NB4 (cell line): ENCODE measurements at regions not wholly inside any gene's neighbourhood (a gene's known extent, or its start where the extent isn't known, plus 50 kb on each side); places are given as distances from the start of the nearest gene placed in this dataset.
"Not testable (repeated sequence)": the region's sequence is repeated elsewhere in the genome, so short reads cannot be mapped to it uniquely, and the experiment has no call there.

ENCODE experiments used
- DNase-seq: peaks from one replicate; pipeline ENCODE4 v3.0.0; 2010; ENCODE audit warnings: low read depth
- H3K4me3 ChIP-seq: one replicate; pipeline ENCODE4 v1.5.1; 2011; ENCODE audit warnings: mild to moderate bottlenecking, low read depth, low read length, moderate library complexity
- MYC ChIP-seq: IDR thresholded peaks from 2 replicates; pipeline ENCODE4 v1.6.1; 2011; ENCODE audit warnings: low read depth, low read length
- POLR2A ChIP-seq: IDR thresholded peaks from 2 replicates; pipeline ENCODE4 v1.6.1; 2011; ENCODE audit warnings: mild to moderate bottlenecking; ENCODE audit not compliant: insufficient read length; ENCODE audit errors: extremely low read depth
- TF ChIP-seq, protein P1 (sequence below): IDR thresholded peaks from 2 replicates; pipeline ENCODE4 v1.6.1; 2011; ENCODE audit warnings: low read depth, low read length
- TF ChIP-seq, protein P2 (sequence below): IDR thresholded peaks from one replicate; pipeline ENCODE4 v1.5.1; 2012; ENCODE audit warnings: low read depth, low read length

DNA sequence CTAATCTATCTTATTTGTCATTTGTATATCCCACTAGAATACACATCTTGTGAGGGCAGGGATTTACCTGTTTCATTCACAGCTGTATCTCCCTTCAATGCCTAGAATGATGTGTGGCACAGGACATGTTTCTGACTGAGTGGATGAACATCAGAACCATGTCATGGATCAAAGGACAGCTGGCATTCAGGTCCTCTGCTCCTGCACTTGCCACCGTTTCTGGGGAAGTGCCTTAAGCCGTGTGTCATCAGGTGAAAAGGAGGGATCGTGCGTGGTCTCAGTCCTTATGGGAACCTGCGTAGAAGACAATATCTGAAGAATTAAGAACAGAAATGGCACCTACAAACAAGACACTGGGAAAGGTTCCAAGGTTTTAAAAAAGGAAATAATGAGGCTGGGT, 206.1 kb upstream of the GATA6 start:
- TF ChIP-seq MYC (no peak), POLR2A (no peak)
- TF ChIP-seq, protein P1, sequence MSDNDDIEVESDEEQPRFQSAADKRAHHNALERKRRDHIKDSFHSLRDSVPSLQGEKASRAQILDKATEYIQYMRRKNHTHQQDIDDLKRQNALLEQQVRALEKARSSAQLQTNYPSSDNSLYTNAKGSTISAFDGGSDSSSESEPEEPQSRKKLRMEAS, result no peak
- TF ChIP-seq, protein P2, sequence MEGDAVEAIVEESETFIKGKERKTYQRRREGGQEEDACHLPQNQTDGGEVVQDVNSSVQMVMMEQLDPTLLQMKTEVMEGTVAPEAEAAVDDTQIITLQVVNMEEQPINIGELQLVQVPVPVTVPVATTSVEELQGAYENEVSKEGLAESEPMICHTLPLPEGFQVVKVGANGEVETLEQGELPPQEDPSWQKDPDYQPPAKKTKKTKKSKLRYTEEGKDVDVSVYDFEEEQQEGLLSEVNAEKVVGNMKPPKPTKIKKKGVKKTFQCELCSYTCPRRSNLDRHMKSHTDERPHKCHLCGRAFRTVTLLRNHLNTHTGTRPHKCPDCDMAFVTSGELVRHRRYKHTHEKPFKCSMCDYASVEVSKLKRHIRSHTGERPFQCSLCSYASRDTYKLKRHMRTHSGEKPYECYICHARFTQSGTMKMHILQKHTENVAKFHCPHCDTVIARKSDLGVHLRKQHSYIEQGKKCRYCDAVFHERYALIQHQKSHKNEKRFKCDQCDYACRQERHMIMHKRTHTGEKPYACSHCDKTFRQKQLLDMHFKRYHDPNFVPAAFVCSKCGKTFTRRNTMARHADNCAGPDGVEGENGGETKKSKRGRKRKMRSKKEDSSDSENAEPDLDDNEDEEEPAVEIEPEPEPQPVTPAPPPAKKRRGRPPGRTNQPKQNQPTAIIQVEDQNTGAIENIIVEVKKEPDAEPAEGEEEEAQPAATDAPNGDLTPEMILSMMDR, result no peak
- DNase-seq, result no peak
- no peak overlapping the region for H3K4me3 ChIP-seq

DNA sequence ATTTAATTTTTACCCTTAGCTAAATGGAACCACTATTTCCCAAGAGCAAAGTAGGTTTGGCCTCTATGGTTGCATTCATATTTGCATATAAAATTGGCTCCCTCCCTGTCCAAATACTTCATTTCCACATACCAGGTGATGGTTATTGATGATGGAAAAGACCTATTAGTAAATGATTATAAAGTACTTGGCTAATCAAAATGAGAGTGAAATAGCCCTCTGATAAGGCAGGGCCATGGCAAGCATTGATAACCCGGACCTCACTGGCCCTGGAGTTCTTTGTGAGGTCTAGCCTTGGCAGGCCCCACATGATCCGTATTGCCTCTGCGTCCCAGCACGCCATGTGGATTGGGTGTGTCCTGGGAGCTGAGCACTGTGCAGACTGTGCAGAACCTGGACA, 201.1 kb upstream of the GATA6 start:
- H3K4me3 ChIP-seq, result no peak overlapping the region
- TF ChIP-seq, protein P2, result no peak
- TF ChIP-seq, protein P1, result no peak
- TF ChIP-seq MYC, result no peak
- no peak for TF ChIP-seq POLR2A
- no peak for DNase-seq

DNA sequence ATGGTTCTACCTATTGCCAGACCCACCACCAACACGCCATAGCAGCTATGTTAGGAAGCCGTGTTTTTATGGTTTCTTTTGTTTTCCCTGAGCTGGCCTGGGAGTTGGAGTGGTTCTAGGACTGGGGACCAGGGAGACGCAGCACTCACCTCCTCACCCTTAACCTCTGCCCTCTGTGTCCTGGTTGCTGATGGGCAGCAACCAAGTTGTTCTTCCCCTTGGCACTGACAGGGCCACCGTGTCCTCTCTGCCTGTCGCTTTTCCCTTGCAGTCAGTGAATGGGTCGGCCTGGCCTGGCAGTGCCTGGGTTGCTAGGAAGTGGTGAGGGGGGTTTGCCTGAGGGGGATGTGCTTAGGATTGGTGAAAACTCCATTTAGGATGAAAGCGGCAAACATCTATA, 197.1 kb upstream of the GATA6 start:
- DNase-seq, result no peak
- no peak for TF ChIP-seq POLR2A
- TF ChIP-seq MYC, result no peak
- TF ChIP-seq, protein P1, result no peak
- TF ChIP-seq, protein P2, result no peak
- no peak overlapping the region for H3K4me3 ChIP-seq

DNA sequence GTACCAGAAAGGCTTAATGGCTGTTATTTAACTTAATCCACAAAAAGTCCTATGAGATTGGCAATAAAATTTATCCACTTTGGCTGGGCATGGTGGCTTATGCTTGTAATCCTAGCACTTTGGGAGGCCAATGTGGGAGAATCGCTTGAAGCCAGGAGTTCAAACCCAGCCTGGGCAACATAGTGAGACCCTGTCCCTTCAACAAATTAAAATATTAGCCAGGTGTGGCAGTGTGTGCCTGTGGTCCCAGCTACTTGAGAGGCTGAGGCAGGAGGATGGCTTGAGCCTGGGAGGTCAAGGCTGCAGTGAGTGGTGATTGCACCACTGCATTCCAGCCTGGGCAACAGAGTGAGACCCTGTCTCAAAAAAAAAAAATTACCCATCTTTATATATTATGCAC, 193.4 kb upstream of the GATA6 start:
- not testable (repeated sequence) for H3K4me3 ChIP-seq, DNase-seq

DNA sequence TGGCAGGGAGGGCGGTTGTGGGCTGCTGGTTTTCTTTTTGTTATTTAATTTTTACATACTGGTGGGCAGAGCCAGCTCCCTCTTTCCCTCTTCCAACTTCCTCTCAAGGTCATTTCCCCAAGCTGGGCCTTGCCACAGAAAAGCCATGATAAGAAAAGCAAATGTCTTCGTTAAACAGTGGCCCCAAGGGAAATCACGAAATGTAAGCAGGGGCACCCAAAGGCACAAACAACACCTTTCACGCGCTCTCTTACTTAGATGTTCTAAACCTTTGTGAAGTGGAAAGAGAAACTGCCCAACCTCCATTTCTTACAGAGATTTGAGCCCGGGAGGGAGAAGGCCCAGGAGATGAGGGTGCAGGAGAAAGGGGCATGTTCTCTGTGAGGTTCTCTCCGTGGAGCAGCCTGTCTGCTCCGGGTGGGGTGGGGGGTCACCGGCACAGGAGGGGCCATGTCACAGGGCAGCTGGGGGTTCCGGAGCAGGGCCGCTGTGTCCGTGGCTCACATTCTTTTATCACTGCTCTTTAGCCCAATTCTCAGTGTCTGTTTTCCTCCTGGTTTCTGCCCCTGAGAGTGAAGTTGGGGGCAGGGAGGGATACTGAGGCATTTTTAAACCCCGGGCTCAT, 190.7 kb upstream of the GATA6 start:
- DNase-seq, result no peak
- H3K4me3 ChIP-seq, result no peak overlapping the region
- TF ChIP-seq, protein P1, result no peak
- TF ChIP-seq, protein P2, result no peak
- TF ChIP-seq POLR2A (no peak), MYC (no peak)

DNA sequence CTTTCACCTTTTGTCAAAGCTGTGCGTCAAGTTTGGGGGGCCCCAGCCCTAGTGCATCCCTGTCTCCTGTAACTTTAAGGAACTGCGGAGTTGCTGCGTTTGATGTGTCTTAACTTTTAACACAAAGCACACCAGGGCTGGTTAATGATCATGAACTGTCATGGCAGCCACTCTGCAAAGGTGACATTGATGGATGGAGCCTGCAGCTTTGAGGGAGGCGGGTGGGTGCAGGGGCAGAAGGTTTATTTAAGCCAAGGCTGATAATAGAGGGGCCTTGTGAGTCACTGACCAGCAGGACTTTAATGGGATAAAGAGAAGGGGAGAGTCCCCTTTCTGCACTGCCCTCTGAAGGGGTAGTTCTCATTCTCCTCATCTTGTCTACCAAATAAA, 190.2 kb upstream of the GATA6 start:
- no peak overlapping the region for H3K4me3 ChIP-seq
- no peak for DNase-seq
- TF ChIP-seq, protein P1, result no peak

DNA sequence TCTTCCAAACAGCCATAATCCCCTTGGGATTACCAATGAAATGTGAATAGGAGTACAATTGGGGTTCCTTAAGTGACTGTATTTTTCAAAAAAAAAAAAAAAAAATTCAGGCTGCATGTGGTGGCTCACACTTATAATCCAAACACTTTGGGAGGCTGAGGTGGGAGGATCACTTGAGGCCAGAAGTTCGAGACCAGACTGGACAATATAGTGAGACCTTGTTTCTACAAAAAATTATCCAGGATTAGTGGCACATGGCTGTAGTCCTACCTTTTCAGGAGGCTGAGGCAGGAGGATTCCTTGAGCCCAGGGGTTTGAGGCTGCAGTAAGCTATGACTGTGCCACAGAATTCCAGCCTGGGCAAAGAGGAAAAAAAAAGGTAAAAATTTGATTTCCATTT, 189.6 kb upstream of the GATA6 start:
- H3K4me3 ChIP-seq, result no peak overlapping the region
- no peak for DNase-seq
- TF ChIP-seq, protein P1, result no peak
- TF ChIP-seq, protein P2, result no peak
- TF ChIP-seq MYC (no peak), POLR2A (no peak)
